ENCODE measurements at regions not wholly inside any gene's neighbourhood (a gene's known extent, or its start where the extent isn't known, plus 50 kb on each side); places are given as distances from the start of the nearest gene placed in this dataset.

GRCh38 chr4:181911420-181911819, 331.8 kb upstream of the TENM3 start:
- no peak overlapping the region for H3K4me3 ChIP-seq
- H3K9me3 ChIP-seq: no peaks in the 10 kb centered on the region
- no peak for DNase-seq (ENCODE audit: low spot score in 2 of 2)
- no peak overlapping the region for H3K27ac ChIP-seq
- H3K27me3 ChIP-seq: no peaks in the 10 kb centered on the region
- H3K36me3 ChIP-seq: no peaks in the 10 kb centered on the region
- no peaks in the 10 kb centered on the region for H3K4me1 ChIP-seq
- 26% methylated on average over 2 of the region's 2 CpGs for WGBS
- TF ChIP-seq CTCF (IDR thresholded peaks at IDR 0.05): no peak
- TF ChIP-seq POLR2A (IDR thresholded peaks at IDR 0.05): no peak
- TF ChIP-seq EP300 (IDR thresholded peaks at IDR 0.05): no peak
- TF ChIP-seq POLR2AphosphoS5 (IDR thresholded peaks at IDR 0.05): no peak

GRCh38 chr4:181933471-181933870, 309.7 kb upstream of the TENM3 start:
- no peaks in the 10 kb centered on the region for H3K27me3 ChIP-seq
- no peak overlapping the region for H3K4me3 ChIP-seq
- 83% methylated on average over 4 of the region's 4 CpGs for WGBS
- no peak overlapping the region for H3K27ac ChIP-seq
- TF ChIP-seq CTCF (IDR thresholded peaks at IDR 0.05): no peak
- TF ChIP-seq POLR2AphosphoS5 (IDR thresholded peaks at IDR 0.05): no peak
- TF ChIP-seq EP300 (IDR thresholded peaks at IDR 0.05): no peak
- TF ChIP-seq POLR2A (IDR thresholded peaks at IDR 0.05): no peak
- H3K9me3 ChIP-seq: no peaks in the 10 kb centered on the region
- no peak for DNase-seq (ENCODE audit: low spot score in 2 of 2)
- no peaks in the 10 kb centered on the region for H3K4me1 ChIP-seq
- H3K36me3 ChIP-seq: no peaks in the 10 kb centered on the region

GRCh38 chr4:181938631-181939030, 304.6 kb upstream of the TENM3 start:
- Histone ChIP-seq H3K4me1 (no peaks in the 10 kb centered on the region), H3K9me3 (no peaks in the 10 kb centered on the region), H3K4me3 (no peak overlapping the region), H3K27ac (no peak overlapping the region), H3K36me3 (no peaks in the 10 kb centered on the region), H3K27me3 (no peaks in the 10 kb centered on the region)
- WGBS: 77% methylated on average over 4 of the region's 4 CpGs
- DNase-seq (ENCODE audit: low spot score in 2 of 2): no peak
- TF ChIP-seq POLR2AphosphoS5 (IDR thresholded peaks at IDR 0.05) (no peak), CTCF (IDR thresholded peaks at IDR 0.05) (no peak)

- Histone ChIP-seq H3K36me3 (no peaks in the 10 kb centered on the region), H3K4me3 (no peak overlapping the region), H3K27me3 (no peaks in the 10 kb centered on the region), H3K27ac (no peak overlapping the region), H3K4me1 (no peaks in the 10 kb centered on the region), H3K9me3 (no peaks in the 10 kb centered on the region)
- TF ChIP-seq POLR2A (IDR thresholded peaks at IDR 0.05): no peak
- no peak for TF ChIP-seq EP300 (IDR thresholded peaks at IDR 0.05)
- no peak for TF ChIP-seq POLR2AphosphoS5 (IDR thresholded peaks at IDR 0.05)
- TF ChIP-seq CTCF (IDR thresholded peaks at IDR 0.05): no peak
- DNase-seq (ENCODE audit: low spot score in 2 of 2): no peak
- whole genome bisulfite sequencing: 73% methylated on average over 15 of the region's 15 CpGs
These were observed 303.8 kb upstream of the TENM3 start for GRCh38 chr4:181939199-181939945.

GRCh38 chr4:181944527-181944926, 298.7 kb upstream of the TENM3 start:
- no peaks in the 10 kb centered on the region for H3K27me3 ChIP-seq
- WGBS: 94% methylated on average over 8 of the region's 8 CpGs
- H3K36me3 ChIP-seq: no peaks in the 10 kb centered on the region
- no peaks in the 10 kb centered on the region for H3K9me3 ChIP-seq
- H3K4me3 ChIP-seq: no peak overlapping the region
- H3K27ac ChIP-seq: no peak overlapping the region
- H3K4me1 ChIP-seq: no peaks in the 10 kb centered on the region
- DNase-seq (ENCODE audit: low spot score in 2 of 2): no peak
- TF ChIP-seq POLR2A (IDR thresholded peaks at IDR 0.05) (no peak), POLR2AphosphoS5 (IDR thresholded peaks at IDR 0.05) (no peak), EP300 (IDR thresholded peaks at IDR 0.05) (no peak), CTCF (IDR thresholded peaks at IDR 0.05) (no peak)
